Astrocyte (in vitro differentiated cells and primary cell): ENCODE measurements at regions not wholly inside any gene's neighbourhood (a gene's known extent, or its start where the extent isn't known, plus 50 kb on each side); places are given as distances from the start of the nearest gene placed in this dataset.

Source experiments
- EZH2 ChIP-seq: IDR thresholded peaks from 2 replicates; pipeline ENCODE4 v1.6.1; 2012; ENCODE audit warnings: mild to moderate bottlenecking, low read length, inconsistent platforms; ENCODE audit not compliant: insufficient read depth
- TF ChIP-seq, protein P1 (sequence below): IDR thresholded peaks from 2 replicates; pipeline ENCODE4 v1.5.1; 2011; ENCODE audit warnings: low read depth, mild to moderate bottlenecking, inconsistent platforms, low read length, moderate library complexity; ENCODE audit not compliant: insufficient read depth

DNA sequence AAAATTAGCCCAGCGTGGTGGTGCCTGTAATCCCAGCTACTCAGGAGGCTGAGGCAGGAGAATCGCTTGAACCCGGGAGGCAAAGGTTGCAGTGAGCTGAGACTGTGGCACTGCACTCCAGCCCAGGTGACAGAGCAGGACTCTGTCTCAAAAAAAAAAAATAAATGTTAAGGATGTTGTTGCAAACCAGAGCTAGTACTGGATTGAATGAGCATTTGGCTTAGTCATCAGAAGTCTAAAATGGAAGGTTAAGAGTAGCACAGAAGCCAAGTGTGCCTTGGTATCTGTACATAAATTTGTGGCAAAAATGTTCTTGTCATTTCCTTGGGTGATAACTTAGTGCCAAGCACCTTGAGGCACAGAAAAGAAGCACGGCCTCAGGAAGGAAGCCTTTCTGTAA is 50.6 kb upstream of the MED9 start:
- TF ChIP-seq, protein P1, sequence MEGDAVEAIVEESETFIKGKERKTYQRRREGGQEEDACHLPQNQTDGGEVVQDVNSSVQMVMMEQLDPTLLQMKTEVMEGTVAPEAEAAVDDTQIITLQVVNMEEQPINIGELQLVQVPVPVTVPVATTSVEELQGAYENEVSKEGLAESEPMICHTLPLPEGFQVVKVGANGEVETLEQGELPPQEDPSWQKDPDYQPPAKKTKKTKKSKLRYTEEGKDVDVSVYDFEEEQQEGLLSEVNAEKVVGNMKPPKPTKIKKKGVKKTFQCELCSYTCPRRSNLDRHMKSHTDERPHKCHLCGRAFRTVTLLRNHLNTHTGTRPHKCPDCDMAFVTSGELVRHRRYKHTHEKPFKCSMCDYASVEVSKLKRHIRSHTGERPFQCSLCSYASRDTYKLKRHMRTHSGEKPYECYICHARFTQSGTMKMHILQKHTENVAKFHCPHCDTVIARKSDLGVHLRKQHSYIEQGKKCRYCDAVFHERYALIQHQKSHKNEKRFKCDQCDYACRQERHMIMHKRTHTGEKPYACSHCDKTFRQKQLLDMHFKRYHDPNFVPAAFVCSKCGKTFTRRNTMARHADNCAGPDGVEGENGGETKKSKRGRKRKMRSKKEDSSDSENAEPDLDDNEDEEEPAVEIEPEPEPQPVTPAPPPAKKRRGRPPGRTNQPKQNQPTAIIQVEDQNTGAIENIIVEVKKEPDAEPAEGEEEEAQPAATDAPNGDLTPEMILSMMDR, result no peak
- TF ChIP-seq EZH2, result no peak
